A673 (cell line): ENCODE measurements at regions not wholly inside any gene's neighbourhood (a gene's known extent, or its start where the extent isn't known, plus 50 kb on each side); places are given as distances from the start of the nearest gene placed in this dataset.
"Not testable (repeated sequence)": the region's sequence is repeated elsewhere in the genome, so short reads cannot be mapped to it uniquely, and the experiment has no call there.

Experiments
- CTCF ChIP-seq: fragments of 300-800, 200-600 bp; sonication (generic); conservative IDR thresholded peaks from 2 replicates; pipeline ENCODE4 v1.5.1; 2017; ENCODE audit warnings: low read depth, mild to moderate bottlenecking, antibody characterized with exemption, low read length, moderate library complexity, mixed read lengths
- EZH2 ChIP-seq: fragments of 200-600 bp; sonication (generic); IDR thresholded peaks from 2 replicates; pipeline ENCODE4 v1.6.1; 2017; ENCODE audit warnings: borderline replicate concordance, low read depth, mild to moderate bottlenecking, mixed read lengths, antibody characterized with exemption, low read length; ENCODE audit not compliant: poor library complexity, severe bottlenecking

DNA sequence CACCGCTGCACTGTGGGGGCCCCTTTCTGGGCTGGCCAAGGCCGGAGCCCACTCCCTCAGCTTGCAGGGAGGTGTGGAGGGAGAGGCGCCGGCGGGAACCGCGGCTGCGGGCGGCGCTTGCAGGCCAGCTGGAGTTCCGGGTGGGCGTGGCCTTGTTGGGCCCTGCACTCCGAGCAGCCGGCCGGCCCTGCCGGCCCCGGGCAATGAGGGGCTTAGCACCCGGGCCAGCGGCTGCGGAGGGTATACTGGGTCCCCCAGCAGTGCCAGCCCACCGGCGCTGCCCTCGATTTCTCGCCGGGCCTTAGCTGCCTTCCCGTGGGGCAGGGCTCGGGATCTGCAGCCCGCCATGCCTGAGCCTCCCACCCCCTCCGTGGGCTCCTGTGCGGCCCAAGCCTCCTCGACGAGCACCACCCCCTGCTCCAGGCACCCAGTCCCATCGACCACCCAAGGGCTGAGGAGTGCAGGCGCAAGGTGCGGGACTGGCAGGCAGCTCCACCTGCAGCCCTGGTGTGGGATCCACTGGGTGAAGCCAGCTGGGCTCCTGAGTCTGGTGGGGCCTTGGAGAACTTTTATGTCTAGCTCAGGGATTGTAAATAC is 705.1 kb upstream of the CDH9 start:
- TF ChIP-seq CTCF, EZH2: not testable (repeated sequence)
